A172 (cell line): ENCODE measurements at regions not wholly inside any gene's neighbourhood (a gene's known extent, or its start where the extent isn't known, plus 50 kb on each side); places are given as distances from the start of the nearest gene placed in this dataset.

ENCODE experiments used
- DNase-seq: peaks from one replicate; pipeline ENCODE4 v3.0.0-alpha.2; 2015; ENCODE audit warnings: low spot score

- DNase-seq, result no peak
Observed at GRCh38 chr4:180706766-180707165, 1536.4 kb upstream of the TENM3 start.

- no peak for DNase-seq
Observed at GRCh38 chr4:180710628-180711337, 1532.4 kb upstream of the TENM3 start.

GRCh38 chr4:180717451-180718033, 1525.7 kb upstream of the TENM3 start:
- DNase-seq, result no peak

DNA sequence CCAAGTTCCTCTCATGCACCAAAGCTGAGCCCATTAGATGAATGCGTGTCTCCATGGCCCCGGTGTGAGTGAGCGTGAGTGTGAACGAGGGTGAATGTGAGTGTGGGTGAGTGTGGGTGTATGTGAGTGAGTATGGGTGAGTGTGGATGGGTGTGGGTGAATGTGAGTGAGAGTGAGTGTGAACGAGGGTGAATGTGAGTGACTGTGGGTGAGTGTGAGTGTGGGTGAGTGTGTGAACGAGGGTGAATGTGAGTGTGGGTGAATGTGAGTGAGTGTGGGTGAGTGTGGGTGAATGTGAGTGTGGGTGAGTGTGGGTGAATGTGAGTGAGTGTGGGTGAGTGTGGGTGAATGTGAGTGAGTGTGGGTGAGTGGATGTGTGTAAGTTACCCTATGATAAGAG, 1521.8 kb upstream of the TENM3 start:
- DNase-seq, result no peak

DNA sequence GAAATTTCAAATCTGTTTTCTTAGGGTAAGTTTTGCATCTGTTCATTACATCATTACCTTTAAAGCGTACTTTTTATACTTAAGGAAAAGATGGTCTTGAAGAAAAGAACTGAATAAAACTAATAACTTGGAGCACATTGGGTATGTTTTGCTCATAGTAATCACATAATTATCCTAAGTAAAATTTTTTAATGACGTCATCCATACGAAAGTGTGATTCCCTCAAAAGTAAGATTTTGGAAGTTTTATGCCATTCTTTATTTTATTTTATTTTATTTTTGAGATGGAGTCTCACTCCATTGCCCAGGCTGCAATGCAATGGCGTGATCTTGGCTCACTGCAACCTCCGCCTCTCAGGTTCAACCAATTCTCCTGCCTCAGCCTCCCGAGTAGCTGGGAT, 1516.6 kb upstream of the TENM3 start:
- no peak for DNase-seq

- no peak for DNase-seq
Observed at GRCh38 chr4:180727478-180727877, 1515.7 kb upstream of the TENM3 start.

- no peak for DNase-seq
Observed at GRCh38 chr4:180734753-180735432, 1508.3 kb upstream of the TENM3 start.

- no peak for DNase-seq
Observed at GRCh38 chr4:180741703-180742102, 1501.5 kb upstream of the TENM3 start.

- no peak for DNase-seq
Observed at GRCh38 chr4:180745019-180745418, 1498.2 kb upstream of the TENM3 start.

DNA sequence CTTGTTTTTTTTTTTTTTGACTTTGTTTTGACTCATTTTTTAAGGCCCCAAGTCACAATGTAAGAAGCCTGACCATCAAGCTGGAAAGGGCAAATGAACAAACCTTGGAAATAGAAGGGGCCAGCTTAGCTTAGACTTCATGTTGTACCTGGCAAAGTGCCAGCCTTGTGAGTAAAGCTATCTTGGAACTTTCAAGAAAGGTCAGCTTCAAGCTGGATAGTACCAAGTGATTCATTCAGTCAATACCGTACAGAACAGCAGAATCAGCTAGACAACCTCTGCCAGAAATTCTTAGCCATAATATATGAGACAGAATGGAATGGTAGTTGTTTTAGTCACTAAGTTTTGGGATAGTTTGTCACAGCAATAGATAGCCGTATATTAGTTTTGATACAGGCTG, 1492.2 kb upstream of the TENM3 start:
- peak; percentile 5 for DNase-seq

DNA sequence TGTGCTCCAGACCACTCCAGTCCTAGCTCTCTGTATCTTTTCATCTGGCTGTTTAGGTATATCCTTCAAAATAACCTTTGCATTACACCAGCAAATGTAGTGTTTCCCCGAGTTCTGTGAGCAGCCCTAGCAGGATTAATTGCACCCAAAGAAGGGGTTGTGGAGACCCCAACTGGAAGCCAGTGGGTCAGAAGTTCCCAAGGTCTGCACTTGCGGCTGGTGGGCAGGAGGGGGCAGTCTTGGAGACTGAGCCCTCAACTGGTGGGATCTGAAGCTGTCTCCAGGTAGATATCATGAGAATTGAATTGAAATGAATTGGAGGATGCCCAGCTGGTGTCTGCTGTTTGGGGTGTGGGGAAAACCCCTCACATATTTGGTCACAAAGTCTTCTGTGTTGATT, 1485.3 kb upstream of the TENM3 start:
- DNase-seq, result no peak

DNA sequence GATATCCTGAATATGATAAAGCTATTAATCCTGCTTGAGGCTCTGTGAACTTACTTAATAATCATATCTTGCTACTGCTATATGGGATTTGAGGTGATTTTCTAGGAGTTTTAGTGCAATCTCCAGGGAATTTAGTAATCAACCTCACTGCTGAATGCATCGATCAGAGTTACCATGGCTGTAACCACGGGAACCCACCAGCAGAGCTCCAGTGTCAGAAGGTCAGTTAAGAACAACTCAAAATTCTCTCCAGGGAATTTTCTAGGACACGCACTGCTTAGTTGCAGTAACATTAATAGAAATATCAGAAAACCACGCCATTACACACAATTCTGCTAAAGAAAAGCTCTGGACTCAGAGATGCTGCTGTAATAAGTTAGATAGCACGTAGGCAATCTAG, 1477.2 kb upstream of the TENM3 start:
- no peak for DNase-seq

GRCh38 chr4:180766944-180767729, 1476.1 kb upstream of the TENM3 start:
- DNase-seq, result no peak

DNA sequence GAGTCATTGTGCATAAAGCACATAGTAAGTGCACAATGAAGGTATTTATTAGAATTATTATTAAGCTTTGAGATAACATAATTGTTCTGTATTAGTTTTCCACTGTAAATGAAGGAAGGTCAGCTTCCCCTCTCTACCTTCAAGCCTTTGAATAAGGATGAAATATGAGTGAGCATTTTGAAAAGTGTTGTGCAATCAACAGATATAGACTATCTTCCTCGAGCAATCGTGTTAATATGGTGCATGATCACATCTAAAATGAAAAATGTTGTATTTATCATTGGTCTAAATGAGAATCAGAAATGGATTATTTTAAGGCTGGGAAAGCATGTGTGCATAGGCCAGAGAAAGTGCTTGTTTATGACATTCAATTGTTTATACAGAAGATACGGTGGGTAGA, 1474.6 kb upstream of the TENM3 start:
- DNase-seq, result no peak

GRCh38 chr4:180769791-180770190, 1473.4 kb upstream of the TENM3 start:
- no peak for DNase-seq

GRCh38 chr4:180770265-180770664, 1472.9 kb upstream of the TENM3 start:
- no peak for DNase-seq

GRCh38 chr4:180784940-180785339, 1458.3 kb upstream of the TENM3 start:
- no peak for DNase-seq

- no peak for DNase-seq
Observed at GRCh38 chr4:180788729-180789128, 1454.5 kb upstream of the TENM3 start.

- DNase-seq, result no peak
Observed at GRCh38 chr4:180789929-180790328, 1453.3 kb upstream of the TENM3 start.

DNA sequence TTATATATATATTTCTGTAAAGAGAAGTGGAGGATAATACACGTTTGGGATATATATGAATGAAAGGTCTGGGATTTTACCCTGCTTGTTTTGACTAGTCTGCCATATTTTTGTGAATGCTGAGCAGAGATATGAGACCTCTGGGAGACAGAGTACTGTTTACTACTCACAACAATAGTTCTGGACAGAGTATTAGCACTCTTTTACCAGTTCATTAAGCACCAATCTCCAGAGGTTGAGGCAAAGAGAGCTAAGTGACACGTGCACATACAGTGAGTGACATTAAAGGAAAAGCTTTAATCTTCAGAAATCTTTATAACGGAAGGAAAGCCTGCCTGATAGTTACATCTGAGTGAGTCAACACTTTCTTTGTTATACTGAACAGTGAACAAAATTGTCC, 1452.7 kb upstream of the TENM3 start:
- DNase-seq, result peak; percentile 3

- no peak for DNase-seq
Observed at GRCh38 chr4:180792541-180792940, 1450.7 kb upstream of the TENM3 start.

GRCh38 chr4:180794333-180794732, 1448.9 kb upstream of the TENM3 start:
- DNase-seq, result no peak
